ENCODE measurements at regions not wholly inside any gene's neighbourhood (a gene's known extent, or its start where the extent isn't known, plus 50 kb on each side); places are given as distances from the start of the nearest gene placed in this dataset.
A peak's percentile ranks its signal among the peaks of the same experiment; 100 is the strongest.

GRCh38 chr12:34389378-34390170 is 367.3 kb downstream of the ALG10 start:
- intact Hi-C loops (cut with micrococcal nuclease; ENCODE audit: unreplicated experiment): no loop called here

GRCh38 chr12:34390171-34390841 is 368.0 kb downstream of the ALG10 start:
- Histone ChIP-seq H3K4me1 (no peaks in the 10 kb centered on the region), H3K4me3 (ENCODE audit: low read depth, low read length) (no peak overlapping the region), H3K9me3 (no peaks in the 10 kb centered on the region; the same call in 1 of the 2 replicates), H3K27me3 (replicated peaks; ENCODE audit: control insufficient read depth, insufficient read depth, low read length) (no peaks in the 10 kb centered on the region; the same call in 1 of the 2 replicates), H3K36me3 (ENCODE audit: control insufficient read depth, insufficient read depth, low read length) (no peaks in the 10 kb centered on the region)
- Mint-ChIP-seq H3K9me3 (ENCODE audit: unreplicated experiment) (no peaks in the 10 kb centered on the region), H3K4me3 (ENCODE audit: unreplicated experiment) (no peak overlapping the region), H3K27ac (ENCODE audit: unreplicated experiment) (no peak overlapping the region), H3K4me1 (ENCODE audit: low read depth, unreplicated experiment) (no peaks in the 10 kb centered on the region), H3K36me3 (ENCODE audit: insufficient read depth, unreplicated experiment) (no peaks in the 10 kb centered on the region), H3K27me3 (ENCODE audit: insufficient read depth, unreplicated experiment) (peaks cover 28% of the 10 kb centered on the region)
- POLR2A ChIA-PET: no interaction called here
- TF ChIP-seq CTCF (IDR thresholded peaks at IDR 0.05; ENCODE audit: insufficient read depth in 1 of 2, low read depth in 1 of 2, low read length in 1 of 2, severe bottlenecking in 1 of 2, unreplicated experiment in 1 of 2): no peak
- intact Hi-C loops (cut with micrococcal nuclease; ENCODE audit: unreplicated experiment): no loop called here
- BruUV-seq (replicated peaks): no TSS peak
- CTCF ChIA-PET: no interaction called here
- peak in 1 of 2 experiments; percentile 21 for DNase-seq

More at GRCh38 chr12:34389378-34390170, 367.3 kb downstream of the ALG10 start:
- no peak for TF ChIP-seq CTCF (IDR thresholded peaks at IDR 0.05; ENCODE audit: insufficient read depth in 1 of 2, low read depth in 1 of 2, low read length in 1 of 2, severe bottlenecking in 1 of 2, unreplicated experiment in 1 of 2)
- ChIA-PET POLR2A (no interaction called here), CTCF (no interaction called here)
- H3K4me3 ChIP-seq (ENCODE audit: low read depth, low read length): no peak overlapping the region
- H3K4me1 Mint-ChIP-seq (ENCODE audit: low read depth, unreplicated experiment): no peaks in the 10 kb centered on the region
- H3K27ac Mint-ChIP-seq (ENCODE audit: unreplicated experiment): no peak overlapping the region
- H3K27me3 Mint-ChIP-seq (ENCODE audit: insufficient read depth, unreplicated experiment): peaks cover 32% of the 10 kb centered on the region
- no TSS peak for BruUV-seq (replicated peaks)
- peak in 1 of 2 experiments; percentile 23 for DNase-seq
- H3K9me3 Mint-ChIP-seq (ENCODE audit: unreplicated experiment): no peaks in the 10 kb centered on the region
- H3K27me3 ChIP-seq (replicated peaks; ENCODE audit: control insufficient read depth, insufficient read depth, low read length): no peaks in the 10 kb centered on the region; the same call in 1 of the 2 replicates
- no peaks in the 10 kb centered on the region for H3K4me1 ChIP-seq
- H3K36me3 Mint-ChIP-seq (ENCODE audit: insufficient read depth, unreplicated experiment): no peaks in the 10 kb centered on the region
- H3K4me3 Mint-ChIP-seq (ENCODE audit: unreplicated experiment): no peak overlapping the region
- no peaks in the 10 kb centered on the region for H3K36me3 ChIP-seq (ENCODE audit: control insufficient read depth, insufficient read depth, low read length)
- no peaks in the 10 kb centered on the region; the same call in 1 of the 2 replicates for H3K9me3 ChIP-seq

- POLR2A ChIA-PET: no interaction called here
- intact Hi-C loops (cut with micrococcal nuclease; ENCODE audit: unreplicated experiment): no loop called here
- peaks cover 32% of the 10 kb centered on the region for H3K27me3 Mint-ChIP-seq (ENCODE audit: insufficient read depth, unreplicated experiment)
- H3K27ac Mint-ChIP-seq (ENCODE audit: unreplicated experiment): no peak overlapping the region
- no peak for TF ChIP-seq CTCF (IDR thresholded peaks at IDR 0.05; ENCODE audit: insufficient read depth in 1 of 2, low read depth in 1 of 2, low read length in 1 of 2, severe bottlenecking in 1 of 2, unreplicated experiment in 1 of 2)
- H3K4me1 Mint-ChIP-seq (ENCODE audit: low read depth, unreplicated experiment): no peaks in the 10 kb centered on the region
- Histone ChIP-seq H3K27me3 (replicated peaks; ENCODE audit: control insufficient read depth, insufficient read depth, low read length) (no peaks in the 10 kb centered on the region; the same call in 1 of the 2 replicates), H3K4me3 (ENCODE audit: low read depth, low read length) (no peak overlapping the region), H3K36me3 (ENCODE audit: control insufficient read depth, insufficient read depth, low read length) (no peaks in the 10 kb centered on the region), H3K4me1 (no peaks in the 10 kb centered on the region), H3K9me3 (no peaks in the 10 kb centered on the region; the same call in 1 of the 2 replicates)
- H3K36me3 Mint-ChIP-seq (ENCODE audit: insufficient read depth, unreplicated experiment): no peaks in the 10 kb centered on the region
- no peaks in the 10 kb centered on the region for H3K9me3 Mint-ChIP-seq (ENCODE audit: unreplicated experiment)
- DNase-seq: peak in 1 of 2 experiments; percentile 31
- no peak overlapping the region for H3K4me3 Mint-ChIP-seq (ENCODE audit: unreplicated experiment)
- CTCF ChIA-PET: no interaction called here
- BruUV-seq (replicated peaks): no TSS peak
Observed at GRCh38 chr12:34390846-34391700, 368.8 kb downstream of the ALG10 start.
